PC-9 (cell line): ENCODE measurements at regions not wholly inside any gene's neighbourhood (a gene's known extent, or its start where the extent isn't known, plus 50 kb on each side); places are given as distances from the start of the nearest gene placed in this dataset.

Experiments
- EZH2 ChIP-seq: fragments of 200-600 bp; sonication (generic); IDR thresholded peaks from 2 replicates; pipeline ENCODE4 v1.8.0; 2017; ENCODE audit warnings: antibody characterized with exemption, low read depth
- TF ChIP-seq, protein P1 (sequence below): fragments of 200-600 bp; sonication (generic); conservative IDR thresholded peaks from 2 replicates; pipeline ENCODE4 v1.6.1; 2017; ENCODE audit warnings: mixed run types, antibody characterized with exemption, mild to moderate bottlenecking, moderate library complexity

DNA sequence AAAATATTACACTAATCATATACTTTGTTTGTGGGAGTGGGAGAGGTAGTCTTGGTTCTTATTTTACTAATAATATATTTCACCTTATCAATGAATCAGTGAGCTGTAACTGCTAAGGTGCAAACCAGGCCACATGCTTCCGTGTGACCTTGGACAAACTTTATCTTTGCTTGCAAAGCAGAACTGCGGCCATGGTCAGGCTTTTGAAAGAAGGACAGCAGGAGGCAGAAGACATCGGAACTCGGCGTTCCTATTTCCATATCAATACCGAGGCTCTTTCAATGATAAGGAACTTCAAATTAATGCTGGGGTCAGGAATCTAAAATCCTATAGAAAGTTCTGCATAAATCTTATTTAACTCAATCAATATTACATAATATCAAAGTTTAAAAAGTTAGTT, 491.9 kb upstream of the PFKP start:
- no peak for TF ChIP-seq EZH2
- TF ChIP-seq, protein P1, sequence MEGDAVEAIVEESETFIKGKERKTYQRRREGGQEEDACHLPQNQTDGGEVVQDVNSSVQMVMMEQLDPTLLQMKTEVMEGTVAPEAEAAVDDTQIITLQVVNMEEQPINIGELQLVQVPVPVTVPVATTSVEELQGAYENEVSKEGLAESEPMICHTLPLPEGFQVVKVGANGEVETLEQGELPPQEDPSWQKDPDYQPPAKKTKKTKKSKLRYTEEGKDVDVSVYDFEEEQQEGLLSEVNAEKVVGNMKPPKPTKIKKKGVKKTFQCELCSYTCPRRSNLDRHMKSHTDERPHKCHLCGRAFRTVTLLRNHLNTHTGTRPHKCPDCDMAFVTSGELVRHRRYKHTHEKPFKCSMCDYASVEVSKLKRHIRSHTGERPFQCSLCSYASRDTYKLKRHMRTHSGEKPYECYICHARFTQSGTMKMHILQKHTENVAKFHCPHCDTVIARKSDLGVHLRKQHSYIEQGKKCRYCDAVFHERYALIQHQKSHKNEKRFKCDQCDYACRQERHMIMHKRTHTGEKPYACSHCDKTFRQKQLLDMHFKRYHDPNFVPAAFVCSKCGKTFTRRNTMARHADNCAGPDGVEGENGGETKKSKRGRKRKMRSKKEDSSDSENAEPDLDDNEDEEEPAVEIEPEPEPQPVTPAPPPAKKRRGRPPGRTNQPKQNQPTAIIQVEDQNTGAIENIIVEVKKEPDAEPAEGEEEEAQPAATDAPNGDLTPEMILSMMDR, result no peak
